22Rv1 (cell line): ENCODE measurements at regions not wholly inside any gene's neighbourhood (a gene's known extent, or its start where the extent isn't known, plus 50 kb on each side); places are given as distances from the start of the nearest gene placed in this dataset.

Experiments
- ZFX ChIP-seq: fragments of 450-650 bp; IDR thresholded peaks from 2 replicates; pipeline ENCODE4 v1.6.1; 2017; ENCODE audit warnings: antibody characterized with exemption, borderline replicate concordance
- TF ChIP-seq, protein P1 (sequence below): fragments of 450-650 bp; IDR thresholded peaks from 2 replicates; pipeline ENCODE4 v1.5.1; 2017; ENCODE audit warnings: mild to moderate bottlenecking

DNA sequence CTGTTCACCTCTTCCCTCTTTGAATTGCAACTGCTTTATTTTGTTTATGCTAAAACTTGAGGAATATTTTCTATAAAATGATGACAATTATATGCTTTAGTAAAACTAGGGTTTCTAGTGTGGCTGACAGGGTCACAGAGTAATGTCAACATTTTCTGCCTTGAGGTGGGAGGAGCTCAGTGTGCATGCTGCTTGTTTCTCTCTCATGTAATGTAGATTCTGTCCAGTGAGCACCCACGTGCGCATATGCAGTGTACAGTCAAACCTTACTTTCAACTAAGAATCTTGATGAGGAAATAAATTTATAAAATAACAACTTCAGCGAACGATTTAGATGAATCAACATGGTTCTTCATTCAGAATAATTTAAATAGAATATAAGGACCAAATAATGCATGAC, 603.9 kb downstream of the PCDH17 start:
- TF ChIP-seq, protein P1, sequence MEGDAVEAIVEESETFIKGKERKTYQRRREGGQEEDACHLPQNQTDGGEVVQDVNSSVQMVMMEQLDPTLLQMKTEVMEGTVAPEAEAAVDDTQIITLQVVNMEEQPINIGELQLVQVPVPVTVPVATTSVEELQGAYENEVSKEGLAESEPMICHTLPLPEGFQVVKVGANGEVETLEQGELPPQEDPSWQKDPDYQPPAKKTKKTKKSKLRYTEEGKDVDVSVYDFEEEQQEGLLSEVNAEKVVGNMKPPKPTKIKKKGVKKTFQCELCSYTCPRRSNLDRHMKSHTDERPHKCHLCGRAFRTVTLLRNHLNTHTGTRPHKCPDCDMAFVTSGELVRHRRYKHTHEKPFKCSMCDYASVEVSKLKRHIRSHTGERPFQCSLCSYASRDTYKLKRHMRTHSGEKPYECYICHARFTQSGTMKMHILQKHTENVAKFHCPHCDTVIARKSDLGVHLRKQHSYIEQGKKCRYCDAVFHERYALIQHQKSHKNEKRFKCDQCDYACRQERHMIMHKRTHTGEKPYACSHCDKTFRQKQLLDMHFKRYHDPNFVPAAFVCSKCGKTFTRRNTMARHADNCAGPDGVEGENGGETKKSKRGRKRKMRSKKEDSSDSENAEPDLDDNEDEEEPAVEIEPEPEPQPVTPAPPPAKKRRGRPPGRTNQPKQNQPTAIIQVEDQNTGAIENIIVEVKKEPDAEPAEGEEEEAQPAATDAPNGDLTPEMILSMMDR = no peak
- TF ChIP-seq ZFX = no peak
